Vagina (tissue), 2 donors: ENCODE measurements at regions not wholly inside any gene's neighbourhood (a gene's known extent, or its start where the extent isn't known, plus 50 kb on each side); places are given as distances from the start of the nearest gene placed in this dataset.

Experiments used
- POLR2A ChIP-seq, 2 donors: fragments of 450-650 bp; IDR thresholded peaks; one replicate each; pipeline ENCODE4 v1.6.1; 2017; ENCODE audit warnings: antibody characterized with exemption in 2 of 2, mild to moderate bottlenecking in 2 of 2, moderate library complexity in 2 of 2
- POLR2AphosphoS5 ChIP-seq, 2 donors: sonication (generic); formaldehyde crosslinking; IDR thresholded peaks; one replicate each; pipeline ENCODE4 v1.9.0; 2017; ENCODE audit warnings: antibody characterized with exemption in 2 of 2, mild to moderate bottlenecking in 2 of 2, low read depth in 1 of 2; ENCODE audit not compliant: insufficient read depth in 1 of 2
- TF ChIP-seq, protein P1 (sequence below), 3 experiments: fragments of 450-650 bp in 2 of 3; fragments of 200-600 bp in 1 of 3; sonication (generic) in 1 of 3; IDR thresholded peaks; one replicate each; pipeline ENCODE4 v1.5.1; 2017 to 2019; ENCODE audit warnings: antibody characterized with exemption in 3 of 3, mild to moderate bottlenecking in 2 of 3, moderate library complexity in 2 of 3

- TF ChIP-seq, protein P1, sequence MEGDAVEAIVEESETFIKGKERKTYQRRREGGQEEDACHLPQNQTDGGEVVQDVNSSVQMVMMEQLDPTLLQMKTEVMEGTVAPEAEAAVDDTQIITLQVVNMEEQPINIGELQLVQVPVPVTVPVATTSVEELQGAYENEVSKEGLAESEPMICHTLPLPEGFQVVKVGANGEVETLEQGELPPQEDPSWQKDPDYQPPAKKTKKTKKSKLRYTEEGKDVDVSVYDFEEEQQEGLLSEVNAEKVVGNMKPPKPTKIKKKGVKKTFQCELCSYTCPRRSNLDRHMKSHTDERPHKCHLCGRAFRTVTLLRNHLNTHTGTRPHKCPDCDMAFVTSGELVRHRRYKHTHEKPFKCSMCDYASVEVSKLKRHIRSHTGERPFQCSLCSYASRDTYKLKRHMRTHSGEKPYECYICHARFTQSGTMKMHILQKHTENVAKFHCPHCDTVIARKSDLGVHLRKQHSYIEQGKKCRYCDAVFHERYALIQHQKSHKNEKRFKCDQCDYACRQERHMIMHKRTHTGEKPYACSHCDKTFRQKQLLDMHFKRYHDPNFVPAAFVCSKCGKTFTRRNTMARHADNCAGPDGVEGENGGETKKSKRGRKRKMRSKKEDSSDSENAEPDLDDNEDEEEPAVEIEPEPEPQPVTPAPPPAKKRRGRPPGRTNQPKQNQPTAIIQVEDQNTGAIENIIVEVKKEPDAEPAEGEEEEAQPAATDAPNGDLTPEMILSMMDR (IDR thresholded peaks at IDR 0.05), result no peak
- TF ChIP-seq POLR2A (IDR thresholded peaks at IDR 0.05), result no peak
- TF ChIP-seq POLR2AphosphoS5 (IDR thresholded peaks at IDR 0.05; ENCODE audit: insufficient read depth in 1 of 2, low read depth in 1 of 2), result no peak
Observed at GRCh38 chr6:43846556-43846955, 76.5 kb downstream of the VEGFA start.
